KG1 (cell line): ENCODE measurements at regions not wholly inside any gene's neighbourhood (a gene's known extent, or its start where the extent isn't known, plus 50 kb on each side); places are given as distances from the start of the nearest gene placed in this dataset.
A peak's percentile ranks its signal among the peaks of the same experiment; 100 is the strongest.
"Not testable (repeated sequence)": the region's sequence is repeated elsewhere in the genome, so short reads cannot be mapped to it uniquely, and the experiment has no call there.

Experiments
- DNase-seq: peaks from one replicate; lab custom pipeline; 2025; lab: John Stamatoyannopoulos, UW

GRCh38 chrX:76509775-76510174 lies 82.3 kb downstream of the MAGEE1 start:
- no peak for DNase-seq

GRCh38 chrX:76517544-76517943 lies 90.0 kb downstream of the MAGEE1 start:
- DNase-seq = no peak

- DNase-seq = no peak
These were observed 93.0 kb downstream of the MAGEE1 start for GRCh38 chrX:76520273-76521054.

GRCh38 chrX:76535675-76536074 lies 108.2 kb downstream of the MAGEE1 start:
- not testable (repeated sequence) for DNase-seq

- DNase-seq = no peak
These were observed 111.3 kb downstream of the MAGEE1 start for GRCh38 chrX:76538860-76539259.

GRCh38 chrX:76543381-76543780 lies 115.9 kb downstream of the MAGEE1 start:
- not testable (repeated sequence) for DNase-seq

- DNase-seq = no peak
These were observed 122.5 kb downstream of the MAGEE1 start for GRCh38 chrX:76550016-76550415.

GRCh38 chrX:76555269-76555668 lies 127.8 kb downstream of the MAGEE1 start:
- no peak for DNase-seq

- DNase-seq = peak; percentile 4
These were observed 128.3 kb downstream of the MAGEE1 start for GRCh38 chrX:76555816-76556215.

- DNase-seq = not testable (repeated sequence)
These were observed 137.3 kb downstream of the MAGEE1 start for GRCh38 chrX:76564842-76565241.

- DNase-seq = no peak
These were observed 177.9 kb downstream of the MAGEE1 start for GRCh38 chrX:76605390-76605789.

- no peak for DNase-seq
These were observed 189.5 kb downstream of the MAGEE1 start for GRCh38 chrX:76617020-76617419.

- DNase-seq = no peak
These were observed 216.1 kb downstream of the MAGEE1 start for GRCh38 chrX:76643590-76643989.

- DNase-seq = not testable (repeated sequence)
These were observed 223.9 kb downstream of the MAGEE1 start for GRCh38 chrX:76651369-76651768.

- DNase-seq = no peak
These were observed 230.0 kb downstream of the MAGEE1 start for GRCh38 chrX:76657499-76657898.
